ENCODE measurements at regions not wholly inside any gene's neighbourhood (a gene's known extent, or its start where the extent isn't known, plus 50 kb on each side); places are given as distances from the start of the nearest gene placed in this dataset.
"Not testable (repeated sequence)": the region's sequence is repeated elsewhere in the genome, so short reads cannot be mapped to it uniquely, and the experiment has no call there.

DNA sequence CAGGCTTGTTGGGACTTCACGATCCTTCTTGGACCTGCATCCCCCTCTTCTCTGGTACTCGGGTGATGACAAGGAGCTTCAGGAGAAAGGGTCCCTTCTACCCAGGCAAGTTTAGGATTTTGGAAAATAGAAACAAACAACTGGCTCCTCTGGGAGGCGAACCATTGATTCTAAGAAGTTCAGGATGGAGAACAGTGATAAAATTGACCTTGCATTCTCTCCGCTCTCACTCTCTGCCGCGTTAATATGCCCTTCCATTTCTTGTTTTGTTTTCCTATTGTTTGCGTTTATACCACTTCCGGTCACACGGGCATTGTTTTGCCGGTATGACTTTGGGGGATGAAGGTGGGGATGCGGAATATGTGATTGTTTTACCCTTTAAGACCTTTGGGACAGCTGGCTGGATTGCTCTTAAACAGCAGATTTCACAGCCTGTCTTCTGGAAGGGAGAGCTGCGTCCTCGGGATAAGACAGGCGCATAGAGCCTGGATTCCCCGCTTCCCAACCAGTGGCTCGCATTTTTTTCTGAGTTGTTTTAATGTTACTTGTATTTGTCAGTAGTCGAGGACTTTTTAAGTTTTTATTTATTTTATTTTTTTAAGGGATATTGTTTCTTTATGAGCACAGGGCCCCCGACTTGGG is 144.3 kb upstream of the ZNF184 start:
- DNase-seq, result no peak

DNA sequence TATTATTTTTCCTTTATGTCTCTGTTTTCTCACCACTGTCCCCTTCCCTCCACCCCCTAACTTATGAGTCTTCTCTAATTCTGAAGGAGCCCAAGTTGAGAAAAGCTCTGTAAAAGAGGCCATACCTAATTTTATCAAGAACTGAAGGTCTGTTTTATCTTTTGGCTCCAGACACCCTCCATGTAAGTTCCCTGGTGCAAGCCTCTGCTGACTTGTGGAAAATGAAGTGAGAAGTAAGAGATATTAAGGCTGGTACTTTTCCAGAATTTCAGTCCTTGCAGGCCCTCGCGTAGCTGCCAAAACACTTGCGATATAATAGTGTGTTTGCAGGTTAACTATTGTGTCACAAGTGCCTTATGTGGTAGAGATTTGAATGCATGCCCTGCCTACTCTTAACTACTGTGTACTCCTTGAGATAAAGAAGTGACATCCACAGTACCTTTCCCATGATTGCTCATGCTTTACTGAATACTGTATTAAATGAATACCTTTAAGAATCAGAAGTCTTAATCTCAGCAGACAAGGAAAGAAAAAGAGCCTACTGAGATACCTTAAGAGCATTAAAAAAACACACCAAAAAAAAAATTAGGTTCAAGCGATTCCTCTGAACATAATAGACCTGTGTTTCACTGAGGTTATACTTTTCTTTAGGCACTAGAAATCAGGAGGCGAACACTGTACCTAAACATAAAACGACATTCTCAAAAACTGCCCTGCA is 143.6 kb upstream of the ZNF184 start:
- DNase-seq, result no peak

DNA sequence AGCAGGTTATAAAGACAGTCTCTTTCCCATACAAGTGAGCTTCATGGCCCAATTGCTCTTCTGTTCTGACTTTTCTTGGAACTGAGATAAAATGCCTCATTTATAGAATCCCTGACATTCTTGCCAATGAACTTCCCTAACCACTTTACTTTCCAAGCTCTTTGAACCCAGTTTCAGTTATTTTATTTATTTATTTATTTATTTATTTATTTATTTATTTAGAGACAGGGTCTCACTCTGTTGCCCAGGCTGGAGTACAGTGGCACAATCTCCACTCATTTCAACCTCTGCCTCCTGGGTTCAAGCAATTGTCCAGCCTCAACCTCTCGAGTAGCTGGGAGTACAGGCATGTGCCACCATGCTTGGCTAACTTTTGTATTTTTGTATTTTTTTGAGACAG is 138.5 kb upstream of the ZNF184 start:
- DNase-seq, result no peak

DNA sequence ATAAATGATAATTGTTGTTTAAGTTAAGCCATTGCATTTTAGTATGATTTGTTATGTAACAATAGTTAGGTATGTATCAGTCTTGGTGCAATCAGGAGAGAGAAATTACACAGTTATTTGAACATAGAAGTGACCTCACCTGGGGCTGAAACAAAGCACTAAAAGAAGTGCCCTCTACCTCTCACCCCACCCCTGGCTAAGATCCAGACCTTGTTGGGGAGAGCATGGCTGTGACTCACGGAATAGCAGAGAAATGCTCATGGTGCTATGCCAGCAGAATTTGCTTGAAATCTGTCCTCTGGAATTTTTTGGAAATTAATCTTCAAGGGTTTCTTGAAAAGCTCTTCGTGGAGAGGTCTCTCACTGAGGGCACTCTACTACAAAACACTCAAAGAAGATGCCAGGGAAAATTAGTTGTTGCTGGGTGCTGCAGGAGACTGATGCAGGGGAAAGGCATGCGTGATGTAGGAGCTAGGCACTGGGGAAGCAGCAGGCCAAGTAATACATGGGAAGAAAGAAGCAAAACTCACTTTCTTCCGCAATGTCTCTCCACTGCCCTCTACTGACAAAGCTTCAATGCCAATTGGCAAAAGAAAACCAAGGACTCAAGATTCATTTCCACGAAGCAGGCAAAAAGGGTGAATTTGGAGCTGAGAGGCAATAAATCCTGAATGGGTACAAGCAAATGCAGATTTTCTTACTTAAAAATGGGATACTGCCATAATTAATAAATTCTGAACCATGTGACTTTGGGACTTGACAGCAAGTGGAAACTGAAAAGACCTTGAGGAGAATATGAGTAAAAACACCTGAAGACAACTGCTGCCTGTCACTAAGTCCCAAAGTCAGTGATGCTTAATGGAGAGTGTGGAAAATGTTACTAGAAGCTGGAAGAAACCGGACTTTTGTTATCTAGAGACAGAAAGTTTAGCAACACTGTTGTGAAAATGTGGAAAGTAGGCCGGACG is 136.3 kb upstream of the ZNF184 start:
- DNase-seq, result peak; percentile 79

DNA sequence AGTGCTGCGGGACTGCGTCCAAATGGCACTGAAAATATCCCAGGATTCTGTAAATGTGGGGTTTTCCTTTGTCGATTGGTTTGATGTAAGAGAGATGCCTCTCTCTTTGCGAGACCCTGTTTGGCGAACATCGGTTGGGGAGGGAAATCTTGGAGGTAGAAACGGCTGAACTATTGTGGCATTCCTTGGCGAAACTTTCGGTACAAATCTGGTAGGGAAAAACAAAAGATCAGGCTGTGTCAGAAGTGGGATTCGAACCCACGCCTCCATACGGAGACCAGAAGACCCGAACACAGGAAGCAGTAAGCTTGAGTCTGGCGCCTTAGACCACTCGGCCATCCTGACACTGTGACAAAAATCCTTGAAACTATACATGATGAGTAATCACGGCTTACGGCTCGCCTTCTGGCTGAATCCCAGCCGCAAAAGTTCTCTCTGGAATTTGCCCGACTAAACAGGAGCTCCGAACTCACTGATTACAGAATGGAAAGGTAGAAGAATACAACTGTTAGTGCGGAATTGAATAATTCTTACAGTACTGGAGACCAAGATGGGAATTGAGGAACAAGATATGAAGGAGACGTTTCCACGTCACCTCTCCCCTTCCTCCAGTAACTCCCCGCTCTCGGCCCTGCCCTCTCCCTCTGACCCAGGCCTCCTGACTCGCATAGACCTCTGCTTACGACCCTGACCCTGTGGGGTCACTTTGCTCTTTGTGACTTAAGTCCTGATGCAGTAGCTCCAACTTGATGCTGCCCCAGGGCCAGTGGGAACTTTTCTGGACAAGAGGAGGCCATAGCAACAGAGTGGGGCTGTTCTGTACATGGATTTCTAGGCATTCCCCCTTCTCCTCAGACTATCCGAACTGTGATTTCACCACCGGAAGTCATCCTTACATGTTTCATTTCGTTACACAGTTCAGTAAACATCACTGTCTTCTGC is 132.8 kb upstream of the ZNF184 start:
- peak; percentile 66 for DNase-seq

DNA sequence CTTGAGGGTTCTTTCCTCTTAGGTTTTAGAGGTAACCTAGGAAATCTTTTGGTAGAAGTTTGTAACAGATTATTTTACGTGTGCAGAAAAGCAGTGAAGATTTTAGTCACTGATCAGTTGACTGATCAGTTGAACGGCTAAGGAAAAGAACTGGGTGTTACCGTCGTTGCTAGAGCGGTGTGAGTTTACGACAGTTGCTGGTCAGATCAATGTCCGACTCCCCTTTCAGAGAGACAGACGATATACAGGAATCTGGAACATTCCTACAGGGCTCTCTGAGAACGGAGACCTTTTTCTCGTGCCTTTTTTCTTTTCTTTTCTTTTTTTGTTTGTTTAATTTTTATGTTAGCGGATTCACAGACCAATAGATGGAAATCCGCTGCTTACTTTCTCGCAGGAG is 132.1 kb upstream of the ZNF184 start:
- no peak for DNase-seq

DNA sequence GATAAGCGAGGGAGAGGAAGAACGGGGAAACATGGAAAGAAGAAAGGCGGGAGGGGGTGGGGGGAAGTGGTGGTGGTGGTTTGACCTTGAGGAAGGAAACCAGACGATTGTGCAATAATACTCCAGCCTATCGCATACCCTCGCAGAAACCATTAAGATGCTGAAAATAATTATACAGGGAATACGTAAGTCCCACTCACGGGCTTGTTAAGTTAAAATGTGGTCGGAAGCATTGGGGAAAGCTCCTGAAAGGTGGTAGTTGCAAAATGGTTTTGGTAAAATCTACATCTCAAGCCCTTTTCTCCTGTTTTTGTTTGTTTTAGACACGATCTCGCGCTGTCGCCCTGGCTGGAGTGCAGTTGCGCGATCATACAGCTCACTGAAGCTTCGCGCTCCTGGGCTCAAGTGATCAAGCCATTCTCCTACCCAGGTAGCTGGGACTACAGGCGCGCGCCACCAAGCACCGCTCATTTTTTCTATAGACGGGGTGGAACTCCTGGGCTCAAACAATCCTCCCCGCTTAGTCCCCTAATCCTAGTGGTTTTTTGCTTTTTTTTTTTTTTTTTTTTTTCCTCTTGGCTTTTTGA is 128.9 kb upstream of the ZNF184 start:
- no peak for DNase-seq

DNA sequence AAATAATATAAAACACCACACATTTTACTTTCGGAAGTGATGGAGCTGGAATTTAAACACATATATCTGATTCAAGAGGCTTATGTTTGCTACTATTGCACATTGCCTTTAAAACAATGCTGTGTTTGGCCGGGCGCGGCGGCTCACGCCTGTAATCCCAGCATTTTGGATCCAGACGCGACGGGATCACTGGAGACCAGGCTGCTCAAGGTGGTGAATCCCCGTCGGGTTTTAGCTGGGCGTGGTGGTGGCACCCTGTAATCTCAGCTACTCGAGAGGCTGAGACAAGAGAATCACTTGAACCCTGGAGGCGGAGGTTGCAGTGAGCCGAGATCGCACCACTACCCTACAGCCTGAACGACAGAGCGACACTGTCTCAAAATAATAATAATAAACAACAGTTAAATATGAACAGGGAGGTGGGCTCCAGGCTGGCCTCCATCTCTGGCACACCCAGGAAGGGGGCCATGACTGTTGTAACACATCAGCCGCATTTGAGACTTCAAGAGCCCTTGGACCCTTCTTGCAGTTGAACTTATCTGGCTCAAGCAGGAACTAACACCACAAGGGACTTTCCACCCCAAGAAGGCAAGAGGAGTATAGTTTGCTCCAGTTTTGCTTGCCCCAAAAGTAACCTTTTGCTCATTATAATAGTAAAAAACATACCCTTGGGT is 127.1 kb upstream of the ZNF184 start:
- DNase-seq, result no peak

DNA sequence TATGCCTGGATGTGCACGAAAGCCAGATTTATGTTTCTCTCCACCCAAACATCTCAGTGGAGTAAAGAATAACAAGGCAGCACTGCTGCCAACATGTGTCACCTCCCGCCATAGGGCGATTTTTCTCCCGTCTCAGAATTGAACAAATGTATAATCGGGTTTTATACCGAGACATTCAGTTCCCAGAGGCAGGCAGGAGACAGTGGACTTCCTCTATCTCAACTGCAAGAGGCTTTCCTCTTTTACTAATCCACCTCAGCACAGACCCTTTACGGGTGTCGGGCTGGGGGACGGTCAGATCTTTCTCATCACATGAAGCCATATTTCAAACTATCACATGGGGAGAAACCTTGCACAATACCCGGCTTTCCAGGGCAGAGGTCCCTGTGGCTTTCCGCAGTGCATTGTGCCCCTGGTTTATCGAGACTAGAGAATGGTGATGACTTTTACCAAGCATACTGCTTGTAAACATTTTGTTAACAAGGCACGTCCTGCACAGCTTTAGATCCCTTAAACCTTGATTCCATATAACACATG is 124.2 kb upstream of the ZNF184 start:
- not testable (repeated sequence) for DNase-seq

DNA sequence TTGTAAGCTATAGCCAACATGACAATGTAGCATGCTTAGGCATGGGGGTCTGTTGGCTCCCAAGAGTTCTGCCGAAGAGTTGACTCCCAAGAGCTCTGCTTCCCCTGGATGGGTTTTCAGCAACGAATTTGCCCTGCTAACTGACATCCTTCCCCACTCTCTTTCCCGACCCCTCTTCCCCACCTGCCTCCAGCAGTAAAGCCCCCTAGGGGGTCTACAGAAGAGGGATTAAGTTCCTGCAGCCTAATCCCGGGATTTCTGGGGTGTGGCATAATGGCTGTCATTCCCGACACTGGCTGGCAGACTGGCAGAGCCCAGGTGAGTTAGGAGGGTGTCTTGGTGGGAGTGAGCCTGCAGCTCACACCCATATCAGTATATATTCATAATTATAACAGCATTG is 121.0 kb upstream of the ZNF184 start:
- DNase-seq, result no peak

DNA sequence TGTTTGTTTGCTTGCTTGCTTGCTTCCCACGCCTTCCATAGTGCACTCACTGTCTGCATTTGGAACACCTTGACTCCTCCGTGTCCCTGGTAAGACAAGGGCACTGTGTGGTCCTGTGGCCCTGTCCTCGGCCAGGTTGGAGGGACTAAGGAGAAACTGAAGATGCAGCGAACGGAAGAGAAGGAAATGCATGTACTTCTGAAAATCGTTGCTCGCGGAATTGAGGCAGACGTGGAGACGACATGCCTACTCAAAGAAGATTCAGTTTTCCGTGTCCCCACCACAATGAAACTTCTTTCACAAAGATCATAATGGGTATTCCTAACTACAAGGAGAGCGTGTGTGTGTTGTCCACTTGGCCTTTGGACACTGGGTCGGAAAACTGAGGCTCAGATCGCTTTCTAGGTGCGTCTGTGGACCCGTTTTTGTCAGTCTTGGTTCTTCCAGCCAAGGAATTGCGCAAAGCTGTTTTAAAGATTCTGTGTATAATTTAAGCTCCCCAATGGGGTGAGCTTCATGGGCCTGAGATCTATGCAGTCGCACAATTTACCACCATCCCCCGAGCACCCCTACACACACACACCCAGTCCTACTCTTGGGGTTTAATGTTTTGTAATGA is 120.4 kb upstream of the ZNF184 start:
- no peak for DNase-seq

DNA sequence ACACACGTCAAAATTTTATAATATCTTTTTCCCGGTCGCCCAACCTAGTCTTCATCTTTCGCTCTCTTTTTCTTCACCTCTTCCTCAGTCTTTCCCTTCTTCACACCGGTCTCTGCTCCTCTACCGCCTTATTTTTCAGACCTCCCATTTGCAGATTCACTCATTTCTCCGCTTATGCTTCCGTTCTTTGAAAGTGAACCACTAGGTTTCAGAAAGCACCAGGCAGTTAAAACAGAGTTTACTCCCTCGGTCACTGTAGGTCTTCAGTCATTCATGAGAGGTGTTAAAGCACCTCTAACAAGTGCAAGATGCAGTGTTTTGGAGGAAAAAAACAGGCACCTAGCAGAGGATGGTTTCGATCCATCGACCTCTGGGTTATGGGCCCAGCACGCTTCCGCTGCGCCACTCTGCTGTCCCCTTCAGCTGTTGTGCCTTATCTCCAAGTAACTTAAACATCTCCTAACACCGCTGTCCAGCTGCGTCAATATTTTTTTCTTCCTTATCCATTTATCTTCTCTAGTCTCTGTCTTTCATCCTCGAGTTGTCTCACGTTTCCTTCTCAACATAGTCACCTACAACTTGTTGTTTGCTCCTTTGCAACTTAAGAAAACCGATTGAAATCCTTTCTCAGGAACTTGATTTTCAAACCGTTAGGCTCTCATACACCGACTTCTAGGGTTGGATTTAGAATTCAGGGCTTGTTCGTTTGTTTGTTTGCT is 119.7 kb upstream of the ZNF184 start:
- DNase-seq, result peak; percentile 83

DNA sequence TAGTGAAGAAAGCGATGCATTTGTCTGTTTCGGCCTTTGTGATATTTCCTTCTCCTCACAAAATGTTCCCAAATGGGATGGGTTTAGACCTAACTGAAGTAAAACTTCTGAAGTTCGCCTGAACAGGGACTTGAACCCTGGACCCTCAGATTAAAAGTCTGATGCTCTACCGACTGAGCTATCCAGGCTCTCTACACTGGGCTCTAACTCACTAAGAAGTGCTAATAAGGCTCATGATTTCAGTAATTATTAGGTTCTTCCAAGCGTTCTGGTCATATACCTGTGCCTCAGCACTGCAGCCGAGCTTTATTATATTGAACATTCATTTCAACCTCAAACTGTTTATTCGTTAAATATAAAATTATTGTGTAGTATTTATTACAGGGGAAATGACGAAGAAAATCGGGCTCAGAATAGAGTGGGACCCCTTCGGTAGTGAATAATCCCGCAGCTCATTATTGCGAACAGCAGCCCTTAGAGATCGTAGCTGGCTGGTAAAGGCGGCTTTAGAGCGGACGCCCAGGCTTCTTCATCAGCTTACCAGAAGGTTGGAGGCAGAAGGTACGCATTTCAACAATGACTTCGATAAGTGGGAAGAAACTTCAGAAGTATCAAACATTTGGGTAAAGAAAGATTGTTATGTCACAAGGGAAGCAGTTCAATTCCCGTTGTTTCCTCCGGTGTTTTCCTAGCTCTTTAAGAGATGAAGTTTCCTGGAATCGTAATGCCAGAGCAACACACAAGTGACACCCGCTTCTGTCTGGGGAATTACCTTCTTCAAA is 119.0 kb upstream of the ZNF184 start:
- peak; percentile 40 for DNase-seq

DNA sequence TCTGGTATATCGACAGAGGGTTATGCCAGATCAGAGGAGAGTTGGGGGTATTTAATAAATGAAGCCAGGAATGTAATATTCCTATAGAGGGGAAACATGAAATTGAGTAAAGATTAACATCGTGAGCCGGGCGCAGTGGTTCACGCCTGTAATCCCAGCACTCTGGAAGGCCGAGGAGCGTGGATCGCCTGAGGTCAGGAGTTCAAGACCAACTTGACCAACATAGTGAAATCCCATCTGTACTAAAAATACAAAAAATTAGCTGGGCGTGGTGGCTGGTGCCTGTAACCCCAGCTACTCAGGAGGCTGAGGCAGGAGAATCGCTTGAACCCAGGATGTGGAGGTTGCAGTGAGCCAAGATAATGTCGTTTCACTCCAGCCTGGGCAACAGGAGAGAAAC is 112.4 kb upstream of the ZNF184 start:
- not testable (repeated sequence) for DNase-seq

DNA sequence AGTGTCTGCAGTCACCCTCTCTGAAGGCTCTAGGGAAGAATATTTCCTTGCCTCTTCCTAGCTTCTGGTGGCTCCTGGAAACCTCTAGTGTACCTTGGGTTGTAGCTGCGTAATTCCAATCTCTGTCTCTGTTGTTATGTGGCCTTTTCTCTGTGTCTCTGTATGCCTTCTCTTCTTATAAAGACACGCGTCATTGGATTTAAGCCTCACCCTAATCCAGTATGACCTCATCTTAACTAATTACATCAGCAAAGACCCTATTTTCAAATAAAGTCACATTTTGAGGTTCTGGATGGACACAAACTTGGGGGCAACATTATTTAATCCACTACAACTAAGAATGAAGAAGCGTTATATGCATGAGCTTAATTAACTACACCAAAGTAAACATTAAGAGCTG is 111.4 kb upstream of the ZNF184 start:
- no peak for DNase-seq

DNA sequence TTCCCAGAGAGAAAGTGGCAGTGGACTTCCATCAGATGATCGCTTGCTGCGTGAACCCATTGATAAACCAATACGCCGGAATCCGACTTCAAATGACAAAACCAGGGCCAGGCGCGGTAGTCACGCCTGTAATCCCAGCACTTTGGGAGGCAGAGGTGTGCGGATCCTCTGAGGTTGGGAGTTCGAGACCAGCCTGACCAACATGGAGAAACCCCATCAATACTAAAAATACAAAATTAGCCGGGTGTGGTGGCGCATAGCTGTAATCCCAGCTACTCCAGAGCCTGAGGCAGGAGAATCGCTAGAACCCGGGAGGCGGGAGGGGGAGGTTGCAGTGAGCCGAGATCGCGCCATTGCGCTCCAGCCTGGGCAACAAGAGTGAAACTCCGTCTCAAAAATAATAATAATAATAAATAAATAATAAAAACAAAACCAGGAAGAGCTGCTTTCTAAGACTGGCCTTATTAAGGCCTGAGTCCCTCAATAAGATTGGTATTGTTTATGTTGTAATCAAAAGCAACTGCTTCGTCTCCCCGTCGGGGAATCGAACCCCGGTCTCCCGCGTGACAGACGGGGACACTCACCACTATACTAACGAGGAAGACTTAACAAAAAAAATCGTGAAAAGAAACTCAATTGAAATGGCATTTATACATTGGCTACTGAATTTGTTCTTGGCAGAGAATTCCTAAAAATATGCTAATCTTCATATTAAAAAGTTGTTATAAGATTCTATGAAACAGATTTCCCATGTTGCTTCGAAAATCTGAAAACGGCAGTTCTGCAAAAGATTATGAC is 110.2 kb upstream of the ZNF184 start:
- DNase-seq, result peak; percentile 37

DNA sequence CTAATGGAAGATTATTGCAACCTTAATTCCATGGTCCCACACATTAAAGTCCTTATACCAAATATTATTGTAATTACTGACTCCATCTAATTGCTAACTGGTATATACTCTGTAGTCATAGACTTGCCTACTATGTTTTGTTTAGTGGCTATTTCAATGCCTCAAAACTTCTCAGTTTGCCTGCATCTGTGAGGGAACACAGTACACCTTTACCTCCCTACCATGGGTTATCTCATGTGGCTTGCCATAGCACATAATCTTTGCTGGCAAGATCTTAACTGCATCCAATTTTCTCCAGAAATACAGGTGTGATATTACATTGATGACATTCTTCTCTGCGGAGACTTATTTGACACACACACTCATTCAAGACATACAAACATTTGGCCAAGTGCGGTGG is 107.1 kb upstream of the ZNF184 start:
- no peak for DNase-seq

DNA sequence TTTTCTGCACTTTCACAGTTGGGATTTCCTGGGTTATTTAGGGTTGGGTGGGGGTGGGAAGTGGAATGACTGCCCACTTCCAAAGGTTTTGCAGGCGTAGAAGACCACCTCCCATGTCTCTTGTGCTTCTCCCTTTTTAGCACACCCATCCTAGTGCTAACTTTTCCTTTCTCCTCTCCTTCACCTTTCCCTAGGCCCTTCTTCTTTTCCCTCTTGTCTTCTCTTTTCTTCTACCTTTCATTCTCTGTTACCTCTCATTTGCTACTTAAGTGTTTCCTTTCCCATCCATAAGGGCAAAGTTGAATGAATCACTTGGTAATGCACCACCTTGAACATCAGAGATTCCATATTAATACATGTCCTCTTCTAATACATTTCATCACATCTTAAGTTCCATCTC is 105.0 kb upstream of the ZNF184 start:
- no peak for DNase-seq

Measured in NCI-H226 (cell line).